ENCODE measurements at regions not wholly inside any gene's neighbourhood (a gene's known extent, or its start where the extent isn't known, plus 50 kb on each side); places are given as distances from the start of the nearest gene placed in this dataset.
A peak's percentile ranks its signal among the peaks of the same experiment; 100 is the strongest.

- no peak for DNase-seq
- no peak overlapping the region for H3K4me3 Mint-ChIP-seq
- peaks cover 21% of the 10 kb centered on the region for H3K9me3 Mint-ChIP-seq
- H3K27me3 Mint-ChIP-seq (ENCODE audit: low read depth, poor library complexity) = no peaks in the 10 kb centered on the region
- no peaks in the 10 kb centered on the region for H3K36me3 Mint-ChIP-seq (ENCODE audit: low read depth)
- TF ChIP-seq, protein P1, sequence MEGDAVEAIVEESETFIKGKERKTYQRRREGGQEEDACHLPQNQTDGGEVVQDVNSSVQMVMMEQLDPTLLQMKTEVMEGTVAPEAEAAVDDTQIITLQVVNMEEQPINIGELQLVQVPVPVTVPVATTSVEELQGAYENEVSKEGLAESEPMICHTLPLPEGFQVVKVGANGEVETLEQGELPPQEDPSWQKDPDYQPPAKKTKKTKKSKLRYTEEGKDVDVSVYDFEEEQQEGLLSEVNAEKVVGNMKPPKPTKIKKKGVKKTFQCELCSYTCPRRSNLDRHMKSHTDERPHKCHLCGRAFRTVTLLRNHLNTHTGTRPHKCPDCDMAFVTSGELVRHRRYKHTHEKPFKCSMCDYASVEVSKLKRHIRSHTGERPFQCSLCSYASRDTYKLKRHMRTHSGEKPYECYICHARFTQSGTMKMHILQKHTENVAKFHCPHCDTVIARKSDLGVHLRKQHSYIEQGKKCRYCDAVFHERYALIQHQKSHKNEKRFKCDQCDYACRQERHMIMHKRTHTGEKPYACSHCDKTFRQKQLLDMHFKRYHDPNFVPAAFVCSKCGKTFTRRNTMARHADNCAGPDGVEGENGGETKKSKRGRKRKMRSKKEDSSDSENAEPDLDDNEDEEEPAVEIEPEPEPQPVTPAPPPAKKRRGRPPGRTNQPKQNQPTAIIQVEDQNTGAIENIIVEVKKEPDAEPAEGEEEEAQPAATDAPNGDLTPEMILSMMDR (IDR thresholded peaks at IDR 0.05) = no peak
- H3K4me1 Mint-ChIP-seq = no peaks in the 10 kb centered on the region
- no peak overlapping the region for H3K27ac Mint-ChIP-seq
Observed at GRCh38 chr21:27703791-27704190, 736.9 kb upstream of the ADAMTS5 start.

DNA sequence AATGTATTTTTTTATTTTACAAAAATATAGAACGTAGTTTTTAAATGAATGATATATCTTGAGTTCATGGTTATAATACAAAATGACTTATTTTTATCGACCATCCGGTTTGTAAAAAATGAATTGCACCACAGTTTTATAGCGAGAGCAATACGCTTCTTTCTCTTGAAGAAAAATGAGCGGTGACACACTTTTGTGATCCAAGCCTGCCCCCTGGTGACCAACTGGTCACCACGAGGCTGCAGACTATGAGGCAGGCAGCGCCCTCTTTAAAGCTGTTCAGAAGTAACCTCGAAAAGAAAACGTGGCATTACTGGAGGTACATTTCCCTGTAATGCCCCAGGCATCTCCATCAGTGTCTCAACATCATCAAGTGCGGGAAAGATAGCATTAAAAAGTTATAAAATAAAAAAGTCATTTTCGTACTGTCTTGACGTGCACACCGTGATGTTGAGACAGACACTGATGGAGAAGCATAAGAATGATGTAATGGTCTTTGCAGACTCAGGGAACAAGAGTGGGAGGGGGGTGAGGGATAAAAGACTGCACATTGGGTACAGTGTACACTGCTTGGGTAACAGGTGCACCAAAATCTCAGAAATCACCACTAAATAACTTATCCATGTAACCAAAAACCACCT is 734.2 kb upstream of the ADAMTS5 start:
- no peaks in the 10 kb centered on the region for H3K36me3 Mint-ChIP-seq (ENCODE audit: low read depth)
- peak; percentile 86 for DNase-seq
- H3K9me3 Mint-ChIP-seq = no peaks in the 10 kb centered on the region
- no peak overlapping the region for H3K27ac Mint-ChIP-seq
- TF ChIP-seq, protein P1 (IDR thresholded peaks at IDR 0.05) = peak; percentile 85
- peaks cover 3% of the 10 kb centered on the region for H3K27me3 Mint-ChIP-seq (ENCODE audit: low read depth, poor library complexity)
- no peaks in the 10 kb centered on the region for H3K4me1 Mint-ChIP-seq
- peak overlapping the region; percentile 30 for H3K4me3 Mint-ChIP-seq

DNA sequence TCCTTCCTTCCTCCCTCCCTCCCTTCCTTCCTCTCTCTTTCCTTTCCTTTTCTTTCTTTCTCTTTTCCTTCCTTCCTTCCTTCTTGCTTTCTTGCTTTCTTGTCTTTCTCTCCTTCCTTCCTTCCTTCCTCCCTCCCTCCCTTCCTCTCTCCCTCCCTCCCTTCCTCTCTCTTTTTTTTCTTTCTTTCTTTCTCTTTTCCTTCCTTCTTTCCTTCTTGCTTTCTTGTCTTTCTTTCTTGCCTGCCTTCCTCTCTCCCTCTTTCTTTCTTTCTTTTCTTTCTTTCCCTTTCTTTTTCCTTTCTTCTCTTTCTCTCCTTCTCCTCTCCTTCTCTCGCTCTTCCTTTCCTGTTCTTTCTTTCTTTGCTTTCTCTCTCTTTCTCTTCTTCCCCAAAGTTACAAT is 728.4 kb upstream of the ADAMTS5 start:
- H3K27me3 Mint-ChIP-seq (ENCODE audit: low read depth, poor library complexity) = peaks cover 6% of the 10 kb centered on the region
- no peak for DNase-seq
- H3K36me3 Mint-ChIP-seq (ENCODE audit: low read depth) = no peaks in the 10 kb centered on the region
- no peak overlapping the region for H3K27ac Mint-ChIP-seq
- H3K4me3 Mint-ChIP-seq = no peak overlapping the region
- no peaks in the 10 kb centered on the region for H3K9me3 Mint-ChIP-seq
- no peaks in the 10 kb centered on the region for H3K4me1 Mint-ChIP-seq
- TF ChIP-seq, protein P1 (IDR thresholded peaks at IDR 0.05) = no peak

DNA sequence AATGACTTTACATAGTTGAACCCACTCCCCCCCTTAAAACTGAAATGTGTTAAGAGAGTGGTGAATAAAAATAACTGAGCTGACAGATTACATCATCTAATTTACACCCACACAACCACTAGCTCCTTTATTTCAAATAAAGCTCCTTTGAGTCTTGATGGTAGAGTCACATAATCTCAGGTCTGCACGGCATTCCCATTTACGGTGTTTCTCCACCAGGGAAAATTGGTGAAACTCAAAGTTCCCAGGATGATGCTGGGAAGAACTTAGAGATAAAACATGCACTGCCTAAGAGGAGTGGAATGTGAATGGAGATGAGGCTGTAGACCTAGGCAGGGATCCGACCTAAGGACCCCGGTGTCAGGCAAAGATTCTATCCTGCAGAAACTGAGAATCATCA is 727.8 kb upstream of the ADAMTS5 start:
- TF ChIP-seq, protein P1 (IDR thresholded peaks at IDR 0.05) = no peak
- Mint-ChIP-seq H3K27me3 (ENCODE audit: low read depth, poor library complexity) (peaks cover 6% of the 10 kb centered on the region), H3K9me3 (peaks cover under 1% of the 10 kb centered on the region), H3K36me3 (ENCODE audit: low read depth) (no peaks in the 10 kb centered on the region), H3K4me1 (no peaks in the 10 kb centered on the region), H3K27ac (no peak overlapping the region), H3K4me3 (no peak overlapping the region)
- DNase-seq = no peak

- peaks cover 12% of the 10 kb centered on the region for H3K9me3 Mint-ChIP-seq
- H3K36me3 Mint-ChIP-seq (ENCODE audit: low read depth) = peaks cover 2% of the 10 kb centered on the region
- no peaks in the 10 kb centered on the region for H3K4me1 Mint-ChIP-seq
Observed at GRCh38 chr21:27693376-27693775, 726.5 kb upstream of the ADAMTS5 start.

More at GRCh38 chr21:27693376-27693775, 726.5 kb upstream of the ADAMTS5 start:
- no peak for DNase-seq
- TF ChIP-seq, protein P1 (IDR thresholded peaks at IDR 0.05) = no peak
- Mint-ChIP-seq H3K27ac (no peak overlapping the region), H3K27me3 (ENCODE audit: low read depth, poor library complexity) (peaks cover 6% of the 10 kb centered on the region), H3K4me3 (no peak overlapping the region)

All from nephron progenitor cell (in vitro differentiated cells).